NT2/D1 (cell line): ENCODE measurements at regions not wholly inside any gene's neighbourhood (a gene's known extent, or its start where the extent isn't known, plus 50 kb on each side); places are given as distances from the start of the nearest gene placed in this dataset.

Experiments
- DNase-seq: peaks from one replicate; pipeline ENCODE4 v3.0.0-alpha.2; 2011; ENCODE audit warnings: low read depth, low spot score
- H3K27me3 ChIP-seq: 2 replicates; pipeline ENCODE4 v1.6.0; 2011; ENCODE audit warnings: mild to moderate bottlenecking; ENCODE audit not compliant: insufficient read length, insufficient read depth
- H3K36me3 ChIP-seq: 2 replicates; pipeline ENCODE4 v1.6.1; 2011; ENCODE audit warnings: mild to moderate bottlenecking, low read length, mixed read lengths; ENCODE audit not compliant: insufficient read depth, insufficient read length
- H3K4me1 ChIP-seq: 2 replicates; pipeline ENCODE4 v1.5.1; 2011; ENCODE audit not compliant: insufficient read depth, insufficient read length
- H3K4me3 ChIP-seq: 2 replicates; pipeline ENCODE4 v1.5.1; 2011; ENCODE audit warnings: low read depth; ENCODE audit not compliant: insufficient read length
- H3K9ac ChIP-seq: 2 replicates; pipeline ENCODE4 v1.6.0; 2011; ENCODE audit warnings: low read depth; ENCODE audit not compliant: insufficient read length
- H3K9me3 ChIP-seq: 2 replicates; pipeline ENCODE4 v1.5.1; 2011; ENCODE audit warnings: mild to moderate bottlenecking, low read length; ENCODE audit not compliant: insufficient read depth
- SUZ12 ChIP-seq: IDR thresholded peaks from 2 replicates; pipeline ENCODE4 v1.6.1; 2011; ENCODE audit not compliant: insufficient read length, insufficient read depth; ENCODE audit errors: extremely low read depth
- YY1 ChIP-seq: IDR thresholded peaks from 2 replicates; pipeline ENCODE4 v1.6.1; 2011; ENCODE audit not compliant: insufficient read length, insufficient read depth
- ZNF274 ChIP-seq: IDR thresholded peaks from 2 replicates; pipeline ENCODE4 v1.6.1; 2011; ENCODE audit warnings: mild to moderate bottlenecking, low read depth, low read length

DNA sequence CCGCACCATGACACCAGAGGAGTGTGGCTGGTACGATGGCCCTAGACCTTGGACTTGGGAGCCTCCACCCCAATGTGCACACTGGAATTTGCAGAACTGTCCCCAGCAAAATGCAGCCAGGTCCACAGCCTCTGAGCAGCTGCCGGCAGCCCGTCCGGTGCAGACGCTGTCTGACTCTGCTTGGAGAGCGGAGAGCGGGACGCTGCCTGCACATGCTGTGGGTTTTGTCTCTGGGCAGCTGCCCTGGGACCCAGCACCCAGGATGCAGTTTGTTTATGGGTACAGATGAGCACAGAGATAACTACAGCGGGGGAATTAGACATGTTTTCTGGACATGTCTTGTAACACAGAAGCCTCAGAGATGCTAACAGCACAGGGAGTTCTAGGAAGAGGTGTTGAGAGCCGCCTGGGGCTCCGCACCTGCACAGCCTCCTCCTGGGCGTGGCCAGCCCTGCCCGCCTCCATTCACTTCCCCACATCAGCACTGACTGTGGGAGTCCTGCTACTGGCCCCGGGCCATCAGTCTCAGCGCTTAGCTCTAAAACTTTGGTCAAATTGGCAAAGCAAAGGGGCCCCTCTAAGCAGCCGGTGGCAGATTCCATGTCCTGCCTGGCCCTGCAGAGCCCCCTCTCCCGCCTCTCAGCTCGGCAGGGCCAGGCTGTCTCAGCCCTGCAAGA, 159.6 kb downstream of the IRX2 start:
- H3K4me3 ChIP-seq, result no peak overlapping the region

DNA sequence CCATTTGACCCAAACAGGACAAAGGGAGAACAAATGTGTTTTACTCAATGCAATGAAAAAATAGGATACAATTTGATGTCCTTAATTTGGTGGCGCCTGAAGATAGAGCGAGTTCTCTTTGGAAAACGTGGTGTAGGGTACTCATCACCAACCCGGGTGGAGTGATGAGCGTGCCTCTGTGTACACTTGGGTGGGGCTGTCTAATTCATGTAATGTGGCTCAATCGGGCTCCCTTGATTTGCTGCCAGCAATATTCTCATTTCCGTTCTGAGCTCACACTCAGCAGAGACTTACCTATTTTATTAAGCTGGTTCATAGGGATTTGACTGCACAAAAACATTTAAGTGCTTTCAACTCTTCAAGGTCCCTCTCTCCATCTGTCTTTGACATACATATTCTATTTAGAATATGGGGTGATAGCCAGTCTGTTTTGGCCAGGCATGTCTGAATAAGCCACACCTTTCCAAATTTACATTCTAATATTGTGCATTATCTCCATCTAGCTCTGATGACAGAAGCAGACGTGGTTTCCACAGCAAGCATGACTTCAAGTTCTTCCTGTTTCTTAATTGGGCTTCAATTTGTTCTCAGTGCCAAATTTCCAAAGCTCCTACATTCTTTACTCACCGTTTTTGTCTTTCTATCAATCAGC, 162.5 kb downstream of the IRX2 start:
- H3K9ac ChIP-seq, result no peak overlapping the region
- H3K27me3 ChIP-seq, result no peaks in the 10 kb centered on the region
- no peaks in the 10 kb centered on the region for H3K4me1 ChIP-seq
- no peaks in the 10 kb centered on the region for H3K9me3 ChIP-seq
- no peaks in the 10 kb centered on the region for H3K36me3 ChIP-seq
- no peak overlapping the region for H3K4me3 ChIP-seq
- TF ChIP-seq ZNF274, result no peak
- DNase-seq, result no peak

More for the DNA sequence above, 159.6 kb downstream of the IRX2 start:
- H3K36me3 ChIP-seq, result no peaks in the 10 kb centered on the region
- no peaks in the 10 kb centered on the region for H3K9me3 ChIP-seq
- H3K27me3 ChIP-seq, result no peaks in the 10 kb centered on the region
- no peaks in the 10 kb centered on the region for H3K4me1 ChIP-seq
- no peak for TF ChIP-seq ZNF274
- TF ChIP-seq SUZ12, result no peak
- TF ChIP-seq YY1, result no peak
- H3K9ac ChIP-seq, result no peak overlapping the region
- no peak for DNase-seq

DNA sequence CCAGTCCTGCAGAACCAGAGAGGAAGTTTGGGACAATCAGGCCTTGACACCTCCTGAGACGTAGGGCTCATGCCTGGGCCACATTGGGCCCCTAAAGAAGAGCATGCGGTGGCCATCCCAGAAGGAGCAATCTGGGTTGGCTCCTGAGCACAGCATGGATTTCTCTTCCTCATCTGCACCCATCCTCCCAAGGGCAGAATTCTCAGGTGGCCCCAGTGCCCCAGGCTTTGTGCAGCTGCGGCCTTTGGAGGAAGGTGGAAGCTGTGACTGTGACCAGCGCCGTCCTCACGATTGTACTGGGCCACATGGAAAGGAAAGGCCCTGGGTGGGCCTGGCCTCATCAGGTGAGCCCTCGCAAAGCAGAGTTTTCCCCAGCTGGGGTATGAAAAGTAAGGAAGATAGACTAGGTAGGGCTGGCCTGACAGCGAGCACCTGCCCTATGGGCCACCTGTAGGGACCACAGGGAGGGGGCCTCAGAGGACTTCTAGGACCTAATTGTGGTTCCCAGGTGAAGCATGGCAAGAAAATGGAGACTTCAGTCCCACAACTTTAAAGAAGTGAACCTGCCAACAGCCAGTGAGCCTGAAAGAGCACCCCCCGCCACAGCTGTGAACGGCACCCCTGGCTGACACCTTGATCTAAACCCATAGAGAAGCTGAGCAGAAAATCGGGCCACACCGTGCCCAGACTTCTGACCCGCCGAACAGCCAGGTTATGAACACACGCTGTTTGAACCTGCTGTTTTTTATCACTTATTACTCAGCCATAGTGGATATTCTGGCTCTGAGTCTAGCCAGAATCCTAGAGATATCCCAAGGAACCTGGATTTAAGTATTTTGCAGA, 164.1 kb downstream of the IRX2 start:
- TF ChIP-seq SUZ12 (no peak), ZNF274 (no peak), YY1 (no peak)
- no peak overlapping the region for H3K4me3 ChIP-seq
- H3K27me3 ChIP-seq, result no peaks in the 10 kb centered on the region
- no peaks in the 10 kb centered on the region for H3K4me1 ChIP-seq
- H3K9ac ChIP-seq, result no peak overlapping the region
- H3K36me3 ChIP-seq, result no peaks in the 10 kb centered on the region
- DNase-seq, result no peak
- no peaks in the 10 kb centered on the region for H3K9me3 ChIP-seq

DNA sequence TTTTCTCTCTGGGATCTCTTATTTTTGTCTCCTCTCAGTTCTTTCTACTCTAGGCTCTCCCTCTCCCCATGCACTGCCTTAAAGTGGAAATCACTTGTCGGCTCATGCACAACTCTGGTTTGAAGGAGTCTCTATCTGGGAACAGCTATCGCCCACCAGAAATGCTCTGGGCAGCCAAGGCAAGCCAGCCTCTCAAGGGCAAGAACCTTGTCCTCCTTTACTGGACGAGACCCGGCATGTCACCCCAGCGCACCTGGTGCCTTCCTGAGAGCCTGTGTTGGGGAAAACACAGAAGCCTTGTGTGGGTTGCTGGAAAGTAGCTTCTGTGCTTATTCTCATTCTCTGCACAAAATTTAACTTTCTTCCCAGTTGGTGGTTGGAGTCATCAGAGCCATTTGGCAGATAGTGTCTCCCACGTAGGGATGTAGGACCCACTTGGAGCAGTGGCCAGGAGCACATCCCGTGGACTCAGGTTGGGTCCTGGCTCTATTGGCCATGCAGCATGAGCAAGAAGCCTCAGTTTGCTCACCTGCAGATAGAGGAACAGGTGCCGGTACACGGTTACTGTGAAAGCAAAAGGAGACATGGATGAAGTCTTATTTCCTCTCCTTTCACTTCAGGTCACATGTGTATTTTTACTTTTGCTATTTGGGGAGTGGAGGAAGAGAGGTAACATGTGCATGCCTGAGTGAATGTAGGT, 165.3 kb downstream of the IRX2 start:
- Histone ChIP-seq H3K4me1 (no peaks in the 10 kb centered on the region), H3K9ac (no peak overlapping the region), H3K4me3 (no peak overlapping the region), H3K9me3 (no peaks in the 10 kb centered on the region), H3K36me3 (no peaks in the 10 kb centered on the region), H3K27me3 (no peaks in the 10 kb centered on the region)
- no peak for DNase-seq
- TF ChIP-seq SUZ12 (no peak), ZNF274 (no peak), YY1 (no peak)

DNA sequence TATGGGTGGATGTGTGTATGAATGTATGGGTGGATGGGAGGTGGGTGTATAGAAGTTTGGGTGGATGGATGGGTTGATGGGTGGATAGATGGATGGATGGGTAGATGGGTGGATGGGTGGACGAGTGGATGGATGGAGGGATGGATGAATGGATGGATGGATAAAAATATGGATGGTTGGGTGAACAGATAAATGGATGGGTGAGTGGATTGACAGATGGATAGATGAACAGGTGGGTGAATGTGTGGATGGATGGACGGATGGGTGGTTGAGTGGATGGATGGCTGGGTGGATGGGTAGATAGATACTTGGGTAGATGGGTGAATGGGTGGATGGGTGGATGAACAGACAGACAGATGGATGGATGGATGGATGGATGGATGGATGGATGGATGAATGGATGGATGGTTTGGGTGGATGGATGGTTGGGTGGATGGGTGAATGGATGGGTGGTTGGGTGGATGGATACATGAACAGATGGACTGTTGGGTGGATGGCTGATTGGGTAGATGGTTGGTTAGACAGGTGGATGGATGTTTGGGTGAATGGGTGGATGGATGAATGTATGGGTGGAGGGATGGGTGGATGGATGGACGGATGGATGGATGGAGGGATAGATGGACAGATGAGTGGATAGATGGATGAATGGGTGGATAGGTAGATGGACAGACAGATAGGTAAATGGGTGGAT, 166.8 kb downstream of the IRX2 start:
- Histone ChIP-seq H3K27me3 (no peaks in the 10 kb centered on the region), H3K9ac (no peak overlapping the region), H3K4me1 (no peaks in the 10 kb centered on the region), H3K4me3 (no peak overlapping the region), H3K36me3 (no peaks in the 10 kb centered on the region), H3K9me3 (no peaks in the 10 kb centered on the region)
- no peak for DNase-seq
- no peak for TF ChIP-seq YY1
- no peak for TF ChIP-seq SUZ12
- TF ChIP-seq ZNF274, result no peak

DNA sequence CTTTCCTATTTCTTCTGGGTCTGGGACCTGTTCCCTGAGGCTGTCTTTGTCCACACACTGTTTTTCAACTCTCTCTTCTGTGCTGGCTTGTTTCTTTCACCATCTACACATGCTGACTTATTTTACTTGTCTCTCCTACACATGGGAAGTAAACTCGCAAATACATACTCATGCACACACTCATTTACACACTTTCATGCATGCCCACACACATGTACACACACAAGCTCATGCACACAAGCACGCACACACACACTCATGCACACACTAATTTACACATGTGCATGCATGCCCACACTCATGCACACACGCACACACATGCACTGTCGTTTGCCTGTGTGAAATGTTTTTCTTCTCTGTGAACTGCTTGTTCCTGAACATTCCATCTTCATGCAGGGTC, 169.0 kb downstream of the IRX2 start:
- TF ChIP-seq ZNF274 (no peak), YY1 (no peak), SUZ12 (no peak)
- Histone ChIP-seq H3K27me3 (no peaks in the 10 kb centered on the region), H3K9ac (no peak overlapping the region), H3K4me1 (no peaks in the 10 kb centered on the region), H3K9me3 (no peaks in the 10 kb centered on the region), H3K4me3 (no peak overlapping the region), H3K36me3 (no peaks in the 10 kb centered on the region)
- no peak for DNase-seq
